B cell (primary cell): ENCODE measurements at regions not wholly inside any gene's neighbourhood (a gene's known extent, or its start where the extent isn't known, plus 50 kb on each side); places are given as distances from the start of the nearest gene placed in this dataset.
"Not testable (repeated sequence)": the region's sequence is repeated elsewhere in the genome, so short reads cannot be mapped to it uniquely, and the experiment has no call there.

Experiments used
- ATAC-seq: fragments of 200-7000 bp; cut with Tn5 transposase; one replicate; pipeline ENCODE4 v1.10.0; 2021; ENCODE audit warnings: low read depth, mild to moderate bottlenecking, moderate number of reproducible peaks, moderate library complexity
- CTCF ChIA-PET: fragments of 350-600 bp; sonication (Branson Sonifier 250); formaldehyde crosslinking; loops from one replicate; lab custom pipeline; 2021; ENCODE audit warnings: antibody characterized with exemption, inconsistent platforms; lab: Charles Lee
- POLR2A ChIA-PET: fragments of 350-600 bp; sonication (Branson Sonifier 250); formaldehyde crosslinking; loops from one replicate; lab custom pipeline; 2021; ENCODE audit warnings: antibody characterized with exemption; lab: Charles Lee
- DNase-seq: peaks from one replicate; pipeline ENCODE4 v3.0.0; 2013
- H2AFZ ChIP-seq: 2 replicates; pipeline ENCODE4 v1.6.1; 2012; ENCODE audit warnings: mild to moderate bottlenecking, low read depth, low read length; ENCODE audit not compliant: insufficient read depth, poor library complexity, severe bottlenecking
- H3K27ac ChIP-seq, 2 donors: 1 replicate in 1 of 2; 2 replicates in 1 of 2; pipeline ENCODE4 v1.5.1; 2012 to 2013; ENCODE audit warnings: low read length in 2 of 2, mild to moderate bottlenecking in 2 of 2, moderate library complexity in 1 of 2
- H3K27me3 ChIP-seq, 4 experiments: fragments of 200-600 bp in 1 of 4; sonication (generic) in 1 of 4; replicated peaks in 1 of 4; 1 replicate in 2 of 4; 2 replicates in 2 of 4; pipeline versions ENCODE4 v1.6.1 to v1.7.0; 2013 to 2016; ENCODE audit warnings: low read length in 3 of 4, mild to moderate bottlenecking in 2 of 4, mixed read lengths in 1 of 4, moderate library complexity in 1 of 4; ENCODE audit not compliant: insufficient read depth in 4 of 4, control insufficient read depth in 3 of 4; ENCODE audit errors: control extremely low read depth in 1 of 4
- H3K36me3 ChIP-seq, 2 experiments: replicated peaks in 1 of 2; 1 replicate in 1 of 2; 2 replicates in 1 of 2; pipeline versions ENCODE4 v1.6.1 to v1.7.1; 2013; ENCODE audit warnings: low read length in 1 of 2; ENCODE audit not compliant: insufficient read depth in 2 of 2, control insufficient read depth in 1 of 2; ENCODE audit errors: control extremely low read depth in 1 of 2, extremely low read depth in 1 of 2
- H3K4me1 ChIP-seq, 2 donors: fragments of 200-600 bp in 1 of 2; sonication (generic) in 1 of 2; 1 replicate in 1 of 2; 2 replicates in 1 of 2; pipeline versions ENCODE4 v1.5.1 to v1.6.1; 2013 to 2017; ENCODE audit warnings: low read length in 2 of 2; ENCODE audit not compliant: control insufficient read depth in 2 of 2, insufficient read depth in 2 of 2
- H3K4me2 ChIP-seq: replicated peaks from 2 replicates; pipeline ENCODE3; 2012; ENCODE audit warnings: mild to moderate bottlenecking, low read depth, low read length; ENCODE audit not compliant: poor library complexity, severe bottlenecking
- H3K4me3 ChIP-seq, 5 experiments: fragments of 200-600 bp in 1 of 5; sonication (generic) in 1 of 5; 1 replicate in 3 of 5; 2 replicates in 2 of 5; pipeline versions ENCODE4 v1.5.1 to v1.7.0; 2011 to 2016; ENCODE audit warnings: low read length in 4 of 5, mild to moderate bottlenecking in 4 of 5, low read depth in 2 of 5, control low read depth in 1 of 5, moderate library complexity in 1 of 5; ENCODE audit not compliant: insufficient read depth in 1 of 5; ENCODE audit errors: control extremely low read depth in 1 of 5, extremely low read depth in 1 of 5
- H3K79me2 ChIP-seq: fragments of 200-600 bp; sonication (generic); one replicate; pipeline ENCODE4 v1.6.0; 2016; ENCODE audit warnings: low read length; ENCODE audit not compliant: control insufficient read depth, insufficient read depth
- H3K9ac ChIP-seq: fragments of 200-600 bp; sonication (generic); 2 replicates; pipeline ENCODE4 v1.6.1; 2017; ENCODE audit warnings: mild to moderate bottlenecking, low read length, moderate library complexity
- H3K9me3 ChIP-seq, 3 donors: one replicate each; pipeline versions ENCODE4 v1.6.1 to v1.7.1; 2013; ENCODE audit warnings: low read length in 2 of 3; ENCODE audit not compliant: control insufficient read depth in 2 of 3, insufficient read depth in 1 of 3; ENCODE audit errors: control extremely low read depth in 1 of 3
- H4K20me1 ChIP-seq: 2 replicates; pipeline ENCODE4 v1.6.0; 2012; ENCODE audit warnings: mild to moderate bottlenecking, low read length; ENCODE audit not compliant: insufficient read depth, control insufficient read depth, poor library complexity, severe bottlenecking
- H3K27ac Mint-ChIP-seq: one replicate; pipeline ENCODE4 v1.8.0; 2021; ENCODE audit warnings: mixed read lengths
- H3K27me3 Mint-ChIP-seq: one replicate; pipeline ENCODE4 v1.8.0; 2021; ENCODE audit warnings: mixed read lengths
- H3K4me1 Mint-ChIP-seq: one replicate; pipeline ENCODE4 v1.8.0; 2021; ENCODE audit warnings: mixed read lengths
- H3K4me3 Mint-ChIP-seq: one replicate; pipeline ENCODE4 v1.8.0; 2021; ENCODE audit warnings: mixed read lengths
- H3K9me3 Mint-ChIP-seq: one replicate; pipeline ENCODE4 v1.8.0; 2022; ENCODE audit warnings: mixed read lengths; ENCODE audit not compliant: insufficient read depth
- CTCF ChIP-seq: fragments of 200-600 bp; IDR thresholded peaks from one replicate; pipeline ENCODE4 v1.8.0; 2022; ENCODE audit warnings: antibody characterized with exemption, mild to moderate bottlenecking
- EZH2 ChIP-seq: IDR thresholded peaks from 2 replicates; pipeline ENCODE4 v1.6.1; 2012; ENCODE audit warnings: borderline replicate concordance, low read depth, mild to moderate bottlenecking, moderate library complexity, low read length; ENCODE audit not compliant: insufficient read depth, poor library complexity, severe bottlenecking
- WGBS: methylation state at CpG from one replicate; pipeline ENCODE4 v1.1.5; 2013; ENCODE audit warnings: missing lambda C conversion rate; ENCODE audit not compliant: insufficient coverage; 5-methylcytosine and 5-hydroxymethylcytosine counted together
- intact Hi-C: fragments of 100-400 bp; cut with micrococcal nuclease; formaldehyde crosslinking; loops from one replicate; pipeline ENCODE4 v1.10.0; 2022

GRCh38 chr1:31487721-31488293 lies 74.8 kb downstream of the SERINC2 start:
- Histone ChIP-seq H3K27ac (no peak overlapping the region), H3K27me3 (no peaks in the 10 kb centered on the region), H4K20me1 (no peaks in the 10 kb centered on the region), H3K79me2 (no peaks in the 10 kb centered on the region), H2AFZ (no peak overlapping the region), H3K36me3 (no peaks in the 10 kb centered on the region), H3K4me2 (no peak overlapping the region), H3K9me3 (peaks cover 0 to 2% (median 0%) of the 10 kb centered on the region in 3 donors), H3K4me3 (no peak overlapping the region), H3K9ac (no peak overlapping the region), H3K4me1 (peaks cover 4 to 10% of the 10 kb centered on the region in 2 donors)
- H3K27ac Mint-ChIP-seq: no peak overlapping the region
- no peak for ATAC-seq
- H3K4me3 Mint-ChIP-seq: no peak overlapping the region
- H3K4me1 Mint-ChIP-seq: peaks cover 9% of the 10 kb centered on the region
- no peak for DNase-seq
- intact Hi-C loops: no loop called here
- ChIA-PET POLR2A (no interaction called here), CTCF (no interaction called here)
- WGBS: 85% methylated on average over 5 of the region's 5 CpGs
- no peaks in the 10 kb centered on the region for H3K9me3 Mint-ChIP-seq
- peaks cover 18% of the 10 kb centered on the region for H3K27me3 Mint-ChIP-seq
- no peak for TF ChIP-seq CTCF
- no peak for TF ChIP-seq EZH2

- Histone ChIP-seq H3K79me2 (no peaks in the 10 kb centered on the region), H3K27ac (no peak overlapping the region), H3K4me3 (no peak overlapping the region), H3K36me3 (no peaks in the 10 kb centered on the region), H4K20me1 (no peaks in the 10 kb centered on the region), H3K9ac (no peak overlapping the region), H3K9me3 (peaks cover 0 to 2% (median 0%) of the 10 kb centered on the region in 3 donors), H3K4me1 (peaks cover 0 to 3% of the 10 kb centered on the region in 2 donors), H2AFZ (no peak overlapping the region), H3K4me2 (no peak overlapping the region), H3K27me3 (no peaks in the 10 kb centered on the region)
- Mint-ChIP-seq H3K4me1 (peaks cover 2% of the 10 kb centered on the region), H3K9me3 (no peaks in the 10 kb centered on the region), H3K27me3 (peaks cover 18% of the 10 kb centered on the region), H3K27ac (no peak overlapping the region), H3K4me3 (no peak overlapping the region)
- TF ChIP-seq CTCF: no peak
- TF ChIP-seq EZH2: no peak
- intact Hi-C loops: no loop called here
- ChIA-PET CTCF (no interaction called here), POLR2A (no interaction called here)
- ATAC-seq (no peak), DNase-seq (no peak)
- WGBS: 100% methylated on average over 3 of the region's 4 CpGs
Observed at GRCh38 chr1:31488528-31488927, 75.5 kb downstream of the SERINC2 start.

- H3K4me2 ChIP-seq, CTCF ChIA-PET, H3K79me2 ChIP-seq, H3K4me1 ChIP-seq, H3K27ac ChIP-seq, H3K4me1 Mint-ChIP-seq, H3K27me3 ChIP-seq, ATAC-seq, H3K4me3 ChIP-seq, H4K20me1 ChIP-seq, H3K9me3 ChIP-seq, POLR2A ChIA-PET, H3K9ac ChIP-seq, H2AFZ ChIP-seq, intact Hi-C loops, H3K9me3 Mint-ChIP-seq, DNase-seq, H3K36me3 ChIP-seq, H3K27ac Mint-ChIP-seq, H3K4me3 Mint-ChIP-seq: not testable (repeated sequence)
- 55% methylated on average over 2 of the region's 3 CpGs for WGBS
- H3K27me3 Mint-ChIP-seq: peaks cover 18% of the 10 kb centered on the region
Observed at GRCh38 chr1:31489575-31489974, 76.6 kb downstream of the SERINC2 start.
